Gastrocnemius medialis (tissue), 4 donors: ENCODE measurements at regions not wholly inside any gene's neighbourhood (a gene's known extent, or its start where the extent isn't known, plus 50 kb on each side); places are given as distances from the start of the nearest gene placed in this dataset.
A peak's percentile ranks its signal among the peaks of the same experiment; 100 is the strongest.

ENCODE experiments used
- ATAC-seq, 2 donors: fragments of 150-250 bp; one replicate each; pipeline ENCODE4 v1.9.1; 2016
- DNase-seq, 2 donors: peaks; one replicate each; pipeline ENCODE4 v3.0.0-alpha.2; 2019
- H3K27ac ChIP-seq, 4 donors: fragments of 200-600 bp; sonication (generic); 1 replicate in 1 of 4; 2 replicates in 3 of 4; pipeline ENCODE4 v1.5.1; 2016 to 2018; ENCODE audit warnings: mild to moderate bottlenecking in 2 of 4, moderate library complexity in 1 of 4
- H3K27me3 ChIP-seq, 3 donors: fragments of 200-600 bp; sonication (generic) in 2 of 3; 1 replicate in 1 of 3; 2 replicates in 2 of 3; pipeline versions ENCODE4 v1.5.1 to v1.6.0; 2016 to 2019; ENCODE audit warnings: mild to moderate bottlenecking in 1 of 3, moderate library complexity in 1 of 3
- H3K36me3 ChIP-seq, 2 donors: fragments of 200-600 bp; sonication (generic) in 1 of 2; one replicate each; pipeline ENCODE4 v1.5.1; 2017 to 2018
- H3K4me1 ChIP-seq, 2 donors: fragments of 200-600 bp; sonication (generic) in 1 of 2; one replicate each; pipeline ENCODE4 v1.5.1; 2016 to 2017; ENCODE audit warnings: mild to moderate bottlenecking in 2 of 2
- H3K4me3 ChIP-seq, 4 donors: fragments of 200-600 bp; sonication (generic) in 3 of 4; 1 replicate in 1 of 4; 2 replicates in 3 of 4; pipeline ENCODE4 v1.5.1; 2016 to 2019; ENCODE audit warnings: mild to moderate bottlenecking in 2 of 4
- H3K9me3 ChIP-seq, 3 donors: fragments of 200-600 bp; sonication (generic) in 2 of 3; 1 replicate in 1 of 3; 2 replicates in 2 of 3; pipeline ENCODE4 v1.5.1; 2016 to 2019
- POLR2A ChIP-seq, 2 donors: fragments of 450-650 bp; IDR thresholded peaks; one replicate each; pipeline ENCODE4 v1.6.1; 2017; ENCODE audit warnings: antibody characterized with exemption in 2 of 2, mild to moderate bottlenecking in 2 of 2, moderate library complexity in 2 of 2
- in situ Hi-C, 4 donors: fragments of 200-750 bp; cut with MboI; loops; one replicate each; pipeline versions ENCODE4 v1.15.0 to v1.8.0; 2017; ENCODE audit warnings: low sequenced_read_pairs in 4 of 4
- intact Hi-C: fragments of 100-400 bp; cut with DNase I; formaldehyde crosslinking; loops from one replicate; pipeline ENCODE4 v1.15.1; 2023; ENCODE audit warnings: low total_unique reads
- TF ChIP-seq, protein P1 (sequence below), 5 experiments: fragments of 450-650 bp in 3 of 5; fragments of 200-600 bp in 2 of 5; sonication (generic) in 2 of 5; IDR thresholded peaks in 4 of 5; conservative IDR thresholded peaks in 1 of 5; 1 replicate in 4 of 5; 2 replicates in 1 of 5; pipeline ENCODE4 v1.5.1; 2016 to 2019; ENCODE audit warnings: antibody characterized with exemption in 5 of 5, mild to moderate bottlenecking in 3 of 5, moderate library complexity in 3 of 5

GRCh38 chr9:7368410-7369292, 430.9 kb downstream of the DMAC1 start:
- H3K27ac ChIP-seq: peak overlapping the region in 1 of 4 donors; percentile 45
- DNase-seq: no peak
- H3K9me3 ChIP-seq: no peaks in the 10 kb centered on the region
- in situ Hi-C loops (no loop called here), intact Hi-C loops (no loop called here)
- ATAC-seq: no peak
- peaks cover 6 to 25% of the 10 kb centered on the region in 2 donors for H3K4me1 ChIP-seq
- H3K27me3 ChIP-seq: no peaks in the 10 kb centered on the region
- TF ChIP-seq, protein P1, sequence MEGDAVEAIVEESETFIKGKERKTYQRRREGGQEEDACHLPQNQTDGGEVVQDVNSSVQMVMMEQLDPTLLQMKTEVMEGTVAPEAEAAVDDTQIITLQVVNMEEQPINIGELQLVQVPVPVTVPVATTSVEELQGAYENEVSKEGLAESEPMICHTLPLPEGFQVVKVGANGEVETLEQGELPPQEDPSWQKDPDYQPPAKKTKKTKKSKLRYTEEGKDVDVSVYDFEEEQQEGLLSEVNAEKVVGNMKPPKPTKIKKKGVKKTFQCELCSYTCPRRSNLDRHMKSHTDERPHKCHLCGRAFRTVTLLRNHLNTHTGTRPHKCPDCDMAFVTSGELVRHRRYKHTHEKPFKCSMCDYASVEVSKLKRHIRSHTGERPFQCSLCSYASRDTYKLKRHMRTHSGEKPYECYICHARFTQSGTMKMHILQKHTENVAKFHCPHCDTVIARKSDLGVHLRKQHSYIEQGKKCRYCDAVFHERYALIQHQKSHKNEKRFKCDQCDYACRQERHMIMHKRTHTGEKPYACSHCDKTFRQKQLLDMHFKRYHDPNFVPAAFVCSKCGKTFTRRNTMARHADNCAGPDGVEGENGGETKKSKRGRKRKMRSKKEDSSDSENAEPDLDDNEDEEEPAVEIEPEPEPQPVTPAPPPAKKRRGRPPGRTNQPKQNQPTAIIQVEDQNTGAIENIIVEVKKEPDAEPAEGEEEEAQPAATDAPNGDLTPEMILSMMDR (IDR thresholded peaks at IDR 0.05 in 4 of 5, conservative IDR thresholded peaks at IDR 0.05 in 1 of 5): no peak
- TF ChIP-seq POLR2A (IDR thresholded peaks at IDR 0.05): no peak
- H3K4me3 ChIP-seq: no peak overlapping the region
- H3K36me3 ChIP-seq: no peaks in the 10 kb centered on the region

GRCh38 chr9:7367726-7368125, 431.9 kb downstream of the DMAC1 start:
- H3K9me3 ChIP-seq: no peaks in the 10 kb centered on the region
- peaks cover 6 to 25% of the 10 kb centered on the region in 2 donors for H3K4me1 ChIP-seq
- no peak for ATAC-seq
- in situ Hi-C loops (no loop called here), intact Hi-C loops (no loop called here)
- no peak for DNase-seq
- H3K36me3 ChIP-seq: no peaks in the 10 kb centered on the region
- no peaks in the 10 kb centered on the region for H3K27me3 ChIP-seq
- H3K27ac ChIP-seq: no peak overlapping the region
- H3K4me3 ChIP-seq: no peak overlapping the region
- TF ChIP-seq, protein P1 (IDR thresholded peaks at IDR 0.05 in 4 of 5, conservative IDR thresholded peaks at IDR 0.05 in 1 of 5): no peak
- TF ChIP-seq POLR2A (IDR thresholded peaks at IDR 0.05): no peak

DNA sequence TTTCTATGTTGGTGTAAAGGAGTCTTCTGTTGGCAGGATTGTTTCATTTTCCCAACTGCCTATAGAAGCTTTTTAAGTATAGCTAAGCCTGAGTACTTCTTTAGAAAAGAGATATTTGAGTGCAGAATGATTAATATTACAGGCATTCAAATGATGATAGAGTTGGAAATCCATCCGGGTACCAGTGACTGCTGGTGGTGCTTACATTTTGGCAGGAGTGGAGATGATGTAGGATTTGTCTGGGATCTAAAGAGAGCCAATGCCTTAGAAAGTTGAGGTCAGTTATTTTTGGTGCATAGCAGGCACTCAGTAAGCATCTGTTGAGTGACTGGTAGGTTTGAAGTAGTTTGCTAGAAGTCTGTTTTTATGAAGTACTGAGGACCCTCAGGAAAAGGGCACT, 433.5 kb downstream of the DMAC1 start:
- TF ChIP-seq POLR2A (IDR thresholded peaks at IDR 0.05): no peak
- TF ChIP-seq, protein P1 (IDR thresholded peaks at IDR 0.05 in 4 of 5, conservative IDR thresholded peaks at IDR 0.05 in 1 of 5): no peak
- intact Hi-C loops: no loop called here

DNA sequence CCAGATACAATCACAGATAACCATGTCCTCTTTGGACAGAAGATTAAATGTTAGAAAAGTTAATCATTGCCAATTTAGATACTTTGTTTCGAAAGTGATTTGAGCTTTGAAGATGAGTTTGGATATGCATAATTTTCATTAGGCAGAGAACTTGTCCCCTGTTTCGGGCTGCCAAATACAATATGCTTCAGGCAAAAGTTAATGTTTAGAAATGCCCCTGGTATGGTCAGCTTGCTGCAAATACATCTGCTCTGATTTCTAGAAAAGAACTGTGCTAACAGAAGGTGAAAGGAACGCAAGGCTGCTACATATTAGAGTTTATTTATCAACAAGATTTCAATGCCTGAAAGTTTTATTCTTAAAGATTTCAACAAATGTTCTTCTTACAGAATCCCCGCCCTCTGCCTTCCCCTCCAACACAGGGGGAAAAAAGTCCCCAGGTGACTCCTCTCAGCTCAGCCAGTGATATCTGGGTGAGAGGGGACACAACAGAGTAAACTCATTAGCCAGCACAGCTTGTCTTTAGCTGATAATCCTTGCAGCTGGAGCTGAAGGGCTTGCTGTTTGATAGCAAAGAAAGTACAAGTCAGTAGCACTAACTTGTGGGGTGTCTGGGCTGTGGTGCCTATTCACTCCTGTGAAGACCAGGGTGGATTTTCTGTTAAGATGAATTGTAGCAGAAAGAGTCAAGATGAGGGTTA, 435.7 kb downstream of the DMAC1 start:
- Histone ChIP-seq H3K36me3 (no peaks in the 10 kb centered on the region), H3K27me3 (no peaks in the 10 kb centered on the region), H3K27ac (no peak overlapping the region), H3K4me3 (no peak overlapping the region), H3K4me1 (peaks cover 0 to 2% of the 10 kb centered on the region in 2 donors), H3K9me3 (no peaks in the 10 kb centered on the region)
- in situ Hi-C loops: no loop called here
- intact Hi-C loops: no loop called here
- no peak for TF ChIP-seq POLR2A (IDR thresholded peaks at IDR 0.05)
- TF ChIP-seq, protein P1 (IDR thresholded peaks at IDR 0.05 in 4 of 5, conservative IDR thresholded peaks at IDR 0.05 in 1 of 5): no peak
- ATAC-seq (no peak), DNase-seq (no peak)

More for the DNA sequence above, 433.5 kb downstream of the DMAC1 start:
- H3K27ac ChIP-seq: no peak overlapping the region
- DNase-seq (no peak), ATAC-seq (no peak)
- no peaks in the 10 kb centered on the region for H3K9me3 ChIP-seq
- no peaks in the 10 kb centered on the region for H3K36me3 ChIP-seq
- H3K4me1 ChIP-seq: peaks cover 6 to 22% of the 10 kb centered on the region in 2 donors
- in situ Hi-C loops: no loop called here
- no peaks in the 10 kb centered on the region for H3K27me3 ChIP-seq
- no peak overlapping the region for H3K4me3 ChIP-seq
